Mesothelial cell of epicardium (in vitro differentiated cells): ENCODE measurements at regions not wholly inside any gene's neighbourhood (a gene's known extent, or its start where the extent isn't known, plus 50 kb on each side); places are given as distances from the start of the nearest gene placed in this dataset.

Experiments
- DNase-seq, 2 experiments: peaks; one replicate each; pipeline ENCODE4 v3.0.0; 2021; ENCODE audit warnings: low spot score in 2 of 2; ENCODE audit not compliant: unreplicated experiment in 2 of 2
- H3K27ac Mint-ChIP-seq: 2 replicates; pipeline ENCODE4 v1.8.0; 2021; ENCODE audit warnings: mixed read lengths
- H3K27me3 Mint-ChIP-seq: 2 replicates; pipeline ENCODE4 v1.8.0; 2021; ENCODE audit warnings: low read depth, mixed read lengths
- H3K36me3 Mint-ChIP-seq: 2 replicates; pipeline ENCODE4 v1.8.0; 2021; ENCODE audit warnings: mixed read lengths
- H3K4me1 Mint-ChIP-seq: 2 replicates; pipeline ENCODE4 v1.8.0; 2021; ENCODE audit warnings: mixed read lengths
- H3K4me3 Mint-ChIP-seq: 2 replicates; pipeline ENCODE4 v1.8.0; 2021; ENCODE audit warnings: mild to moderate bottlenecking, moderate library complexity, mixed read lengths
- H3K9me3 Mint-ChIP-seq: 2 replicates; pipeline ENCODE4 v1.8.0; 2021; ENCODE audit warnings: mixed read lengths
- CTCF ChIP-seq: fragments of 200-600 bp; sonication (generic); IDR thresholded peaks from one replicate; pipeline ENCODE4 v1.5.0; 2021; ENCODE audit warnings: antibody characterized with exemption; ENCODE audit not compliant: unreplicated experiment

GRCh38 chr10:129035052-129035827 lies 431.8 kb upstream of the MGMT start:
- Mint-ChIP-seq H3K4me1 (peaks cover 12% of the 10 kb centered on the region), H3K9me3 (no peaks in the 10 kb centered on the region), H3K36me3 (no peaks in the 10 kb centered on the region), H3K27ac (no peak overlapping the region), H3K27me3 (peaks cover 47% of the 10 kb centered on the region), H3K4me3 (no peak overlapping the region)
- no peak for DNase-seq
- TF ChIP-seq CTCF: no peak

GRCh38 chr10:129038522-129038921 lies 428.5 kb upstream of the MGMT start:
- Mint-ChIP-seq H3K4me3 (no peak overlapping the region), H3K9me3 (no peaks in the 10 kb centered on the region), H3K27ac (no peak overlapping the region), H3K27me3 (peaks cover 24% of the 10 kb centered on the region), H3K4me1 (peaks cover 11% of the 10 kb centered on the region), H3K36me3 (no peaks in the 10 kb centered on the region)
- no peak for TF ChIP-seq CTCF
- DNase-seq: no peak

GRCh38 chr10:129039406-129040370 lies 427.4 kb upstream of the MGMT start:
- TF ChIP-seq CTCF: no peak
- DNase-seq: no peak
- Mint-ChIP-seq H3K36me3 (no peaks in the 10 kb centered on the region), H3K4me1 (peaks cover 13% of the 10 kb centered on the region), H3K27me3 (peaks cover 20% of the 10 kb centered on the region), H3K9me3 (no peaks in the 10 kb centered on the region), H3K27ac (no peak overlapping the region), H3K4me3 (no peak overlapping the region)

GRCh38 chr10:129040377-129040776 lies 426.7 kb upstream of the MGMT start:
- Mint-ChIP-seq H3K4me1 (peaks cover 11% of the 10 kb centered on the region), H3K27ac (no peak overlapping the region), H3K4me3 (no peak overlapping the region), H3K9me3 (no peaks in the 10 kb centered on the region), H3K27me3 (peaks cover 20% of the 10 kb centered on the region), H3K36me3 (no peaks in the 10 kb centered on the region)
- DNase-seq: no peak
- TF ChIP-seq CTCF: no peak

- no peak overlapping the region for H3K4me3 Mint-ChIP-seq
- H3K27ac Mint-ChIP-seq: no peak overlapping the region
- H3K9me3 Mint-ChIP-seq: no peaks in the 10 kb centered on the region
- DNase-seq: no peak
- H3K4me1 Mint-ChIP-seq: peaks cover 11% of the 10 kb centered on the region
- H3K27me3 Mint-ChIP-seq: peaks cover 20% of the 10 kb centered on the region
- TF ChIP-seq CTCF: no peak
- H3K36me3 Mint-ChIP-seq: no peaks in the 10 kb centered on the region
Measured at GRCh38 chr10:129041916-129042315, 425.1 kb upstream of the MGMT start.
